Activated CD4-positive, alpha-beta T cell treated with anti-CD3 and anti-CD28 coated beads for 4 hours (primary cell): ENCODE measurements at regions not wholly inside any gene's neighbourhood (a gene's known extent, or its start where the extent isn't known, plus 50 kb on each side); places are given as distances from the start of the nearest gene placed in this dataset.

Source experiments
- DNase-seq, 2 donors: peaks; one replicate each; pipeline ENCODE4 v3.0.0-alpha.2; 2020

DNA sequence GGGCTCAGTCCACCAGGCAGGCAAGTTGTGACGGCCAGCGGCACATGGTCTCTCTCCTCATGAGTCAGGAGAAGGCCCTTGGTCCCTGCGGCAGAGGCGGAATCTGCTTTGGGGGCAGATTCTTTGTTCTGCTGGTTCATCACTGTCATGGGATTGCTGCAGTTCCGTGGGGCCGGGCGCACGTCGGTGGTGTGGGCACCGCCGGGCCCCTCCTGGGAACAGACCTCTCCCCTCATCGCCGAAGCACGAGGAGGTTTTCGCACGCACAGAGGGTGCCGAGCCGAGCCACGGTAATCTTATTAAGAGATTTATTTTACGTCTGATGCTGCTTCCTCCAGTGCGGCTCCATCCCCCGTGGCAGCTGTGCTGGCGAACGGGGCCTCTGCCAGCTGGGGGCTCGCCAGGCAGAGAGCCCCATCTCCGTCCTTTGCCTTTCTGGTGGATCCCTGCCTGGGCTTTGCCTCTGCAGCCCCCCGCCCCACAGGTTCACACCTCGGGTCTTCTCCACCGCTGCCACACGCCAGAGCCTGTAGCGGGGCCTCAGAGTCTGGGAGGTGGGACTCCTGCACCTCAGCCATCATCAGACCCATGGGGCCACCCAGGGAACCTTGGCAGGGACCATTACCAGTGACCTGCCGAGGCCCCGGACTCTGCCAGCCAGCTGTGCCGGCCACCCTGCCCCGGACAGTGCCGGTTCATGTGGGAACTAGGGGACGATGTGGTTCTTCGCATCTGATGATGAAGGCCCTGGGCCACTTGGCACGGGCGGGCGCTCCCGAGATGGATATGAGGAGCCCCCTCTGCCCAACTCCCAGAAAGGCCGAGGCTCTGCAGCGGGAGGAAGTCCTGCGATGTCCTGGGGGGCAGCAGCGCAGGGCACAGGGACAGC is 86.7 kb upstream of the NKX1-1 start:
- DNase-seq, result no peak

DNA sequence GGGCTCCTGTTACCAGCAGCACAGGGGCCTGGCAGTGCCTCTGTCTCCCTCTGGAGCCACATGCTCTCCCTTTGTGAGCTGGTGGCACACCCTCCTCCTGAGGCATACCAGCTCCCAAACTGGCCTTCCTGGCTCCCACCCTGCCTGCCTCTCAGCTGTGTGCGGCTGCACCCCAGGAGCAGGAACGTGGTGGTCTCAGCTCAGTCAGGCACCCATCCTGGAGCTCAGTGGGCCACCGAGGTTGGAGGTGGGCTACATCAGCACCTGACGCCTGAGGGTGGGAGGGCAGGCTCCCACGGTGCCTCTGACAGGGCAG is 85.9 kb upstream of the NKX1-1 start:
- DNase-seq, result no peak

DNA sequence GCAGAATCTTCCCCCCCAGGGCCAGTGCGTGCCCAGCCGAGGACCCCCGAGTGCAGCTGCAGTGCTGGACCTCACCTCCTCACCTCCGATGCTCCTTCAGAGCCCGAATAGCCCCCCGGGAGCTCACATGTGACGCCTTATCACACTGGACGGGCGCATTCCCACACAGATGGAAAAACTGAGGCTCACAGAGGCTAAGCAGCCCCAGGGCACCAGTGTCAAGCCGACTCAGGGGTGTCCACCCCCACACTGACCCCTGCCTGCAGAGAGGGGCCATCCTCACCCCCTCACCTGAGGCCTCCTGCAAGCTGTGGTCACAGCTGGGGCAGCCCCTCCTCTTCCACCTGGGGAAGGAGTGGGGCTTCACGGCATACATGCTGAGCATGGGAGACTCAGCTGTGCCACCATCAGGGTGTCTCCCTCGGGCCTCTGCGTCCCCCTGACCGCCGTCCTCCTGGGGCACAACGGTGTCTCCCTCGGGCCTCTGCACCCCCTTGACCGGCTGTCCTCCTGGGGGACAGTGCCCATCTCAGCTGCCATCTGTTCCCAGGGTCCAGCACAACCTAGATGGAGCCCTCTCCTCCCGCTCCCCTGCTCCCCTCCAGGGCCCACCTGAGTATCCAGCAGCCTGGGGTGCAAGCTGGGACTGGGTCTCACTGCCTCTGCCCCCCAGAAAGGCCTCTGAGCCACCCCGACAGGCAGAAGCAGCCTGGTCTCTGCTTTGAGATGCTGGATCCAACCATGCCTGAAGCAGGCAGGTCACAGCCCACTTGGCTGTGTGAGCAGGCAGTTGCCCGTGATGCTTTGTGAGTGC is 85.3 kb upstream of the NKX1-1 start:
- DNase-seq, result no peak

DNA sequence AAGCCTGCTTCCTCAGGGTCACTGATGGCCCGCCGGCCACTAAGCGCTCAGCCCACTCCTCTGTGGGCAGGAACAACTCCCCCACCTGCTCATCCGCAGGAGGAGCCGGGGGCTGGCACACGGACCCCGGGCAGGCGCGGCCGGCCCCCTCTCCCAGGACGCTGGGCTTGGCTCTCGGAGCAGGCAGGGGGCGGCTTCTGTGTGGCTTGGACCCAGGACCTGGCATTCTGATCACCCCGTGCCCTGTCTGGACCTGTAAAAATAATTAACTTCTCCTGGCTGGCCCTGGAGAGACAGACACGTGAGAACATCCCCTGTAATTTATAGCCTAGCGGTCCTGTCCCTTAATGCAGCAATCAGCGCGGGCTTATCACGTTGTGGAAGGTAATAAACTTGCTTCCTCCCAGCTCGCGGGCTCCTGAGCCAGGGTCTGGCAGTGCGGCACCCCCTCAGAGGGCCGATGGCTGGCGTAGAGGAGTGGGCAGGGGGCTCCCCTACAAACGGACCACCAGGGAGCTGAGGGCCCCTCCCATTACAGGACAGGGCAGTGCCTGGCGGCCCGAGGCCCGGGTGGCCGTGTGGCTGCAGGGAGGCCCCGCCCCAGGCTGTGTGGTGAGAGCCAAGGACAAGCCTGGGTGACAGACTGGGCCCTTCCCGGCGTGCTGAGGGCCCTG is 84.5 kb upstream of the NKX1-1 start:
- DNase-seq, result no peak

DNA sequence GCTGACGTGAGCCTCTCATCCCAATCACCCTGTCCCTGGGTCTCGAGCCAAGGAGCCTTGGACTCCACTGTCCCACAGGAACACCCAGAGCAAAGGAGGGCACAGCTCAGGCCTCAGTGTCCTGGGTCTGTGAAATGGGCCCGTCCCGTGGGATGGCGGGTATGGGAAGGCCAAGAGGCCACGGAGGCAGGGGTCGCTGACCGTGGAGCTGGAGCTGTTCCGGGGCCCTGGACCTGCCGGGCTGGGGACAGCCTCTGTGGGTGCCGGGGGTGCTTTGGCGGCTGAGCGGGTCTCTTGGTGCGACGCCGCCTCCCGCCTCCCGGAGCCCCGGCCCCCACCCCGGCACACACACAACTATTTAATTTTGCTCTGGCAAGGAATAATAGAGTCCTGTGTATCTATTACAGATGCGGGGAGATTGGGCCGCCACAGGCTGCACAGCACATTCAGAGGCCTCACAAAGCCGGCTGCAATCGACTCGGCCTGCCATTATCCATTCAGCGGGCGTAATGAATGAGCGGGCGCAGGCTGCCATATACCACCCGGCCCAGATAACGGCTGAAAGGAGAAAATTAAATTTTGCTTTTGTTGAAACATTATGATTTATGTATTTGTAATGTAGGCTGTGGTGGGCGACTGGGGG is 83.9 kb upstream of the NKX1-1 start:
- DNase-seq, result no peak

DNA sequence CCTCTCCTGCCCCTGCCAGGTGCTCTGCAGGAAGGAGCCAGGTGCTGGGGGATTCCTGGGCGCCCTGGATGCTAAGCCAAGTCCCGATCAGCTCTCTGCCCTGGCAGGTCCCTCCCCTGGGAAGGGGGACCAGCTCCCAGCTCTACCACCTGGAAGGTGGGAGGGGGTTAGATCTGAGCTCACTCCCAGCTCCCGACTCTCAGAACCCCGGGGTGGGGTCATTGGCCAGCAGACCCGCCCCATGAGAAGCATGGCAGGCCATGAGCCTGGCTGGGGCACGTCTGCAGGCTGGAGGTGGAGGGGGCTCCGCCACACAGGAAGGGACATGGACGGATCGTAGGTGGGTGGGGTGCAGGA is 83.4 kb upstream of the NKX1-1 start:
- DNase-seq, result no peak

DNA sequence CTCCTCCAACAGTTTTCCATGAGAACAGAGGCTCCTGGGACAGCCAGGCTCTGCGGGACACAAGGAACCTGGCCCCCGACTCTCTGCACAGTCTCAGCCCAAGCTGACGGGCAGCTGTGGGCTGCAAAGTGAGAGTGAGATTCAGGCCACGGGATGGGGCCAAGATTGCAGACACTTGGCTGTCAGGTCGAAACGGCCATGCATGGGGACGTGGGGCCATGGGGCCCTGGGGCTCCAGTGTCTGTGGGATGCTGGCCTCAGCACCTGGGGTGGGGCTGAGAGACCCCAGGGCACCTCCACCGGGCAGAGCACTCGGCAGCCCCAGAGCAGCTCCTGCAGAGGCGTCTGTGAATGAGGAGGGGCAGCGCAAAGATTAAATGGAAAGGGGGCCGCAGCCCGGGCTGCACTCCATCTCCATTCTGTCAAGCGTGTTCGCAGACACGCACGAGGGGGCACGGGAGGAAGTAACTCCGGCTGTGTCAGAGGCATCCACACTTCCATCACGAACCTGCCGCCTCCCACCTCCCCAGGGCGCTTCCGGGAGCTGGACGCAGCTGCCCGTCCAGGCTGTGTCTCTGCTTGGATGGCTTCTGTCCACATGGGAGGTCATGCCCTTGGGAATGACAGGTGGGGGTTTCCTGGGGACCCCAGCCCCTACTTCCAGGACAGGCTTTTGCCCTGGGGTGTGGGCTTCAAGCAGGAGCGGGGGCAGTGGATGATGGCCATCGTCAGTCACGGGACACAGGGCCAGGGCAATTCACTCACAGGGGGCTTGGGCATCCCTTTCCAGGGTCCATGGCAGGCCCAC is 82.8 kb upstream of the NKX1-1 start:
- no peak for DNase-seq

DNA sequence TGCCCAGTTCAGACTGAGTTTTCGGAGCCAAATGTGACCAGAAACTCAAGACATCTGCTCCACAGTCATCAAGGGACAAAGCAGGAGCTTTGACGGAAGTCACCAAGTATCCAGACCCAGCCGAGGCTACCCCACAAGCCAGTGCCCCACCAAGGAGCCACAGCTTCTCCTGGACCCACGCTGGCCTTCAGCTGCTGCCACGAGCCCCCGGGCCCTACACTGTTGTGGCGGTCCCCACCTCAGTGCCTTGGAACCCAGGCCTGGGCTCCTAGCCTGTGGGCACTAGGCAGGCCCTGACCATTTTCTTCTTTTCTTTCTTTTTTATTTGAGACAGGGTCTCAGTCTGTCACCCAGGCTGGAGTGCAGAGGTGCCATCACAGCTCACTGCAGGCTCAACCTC is 82.1 kb upstream of the NKX1-1 start:
- no peak for DNase-seq

DNA sequence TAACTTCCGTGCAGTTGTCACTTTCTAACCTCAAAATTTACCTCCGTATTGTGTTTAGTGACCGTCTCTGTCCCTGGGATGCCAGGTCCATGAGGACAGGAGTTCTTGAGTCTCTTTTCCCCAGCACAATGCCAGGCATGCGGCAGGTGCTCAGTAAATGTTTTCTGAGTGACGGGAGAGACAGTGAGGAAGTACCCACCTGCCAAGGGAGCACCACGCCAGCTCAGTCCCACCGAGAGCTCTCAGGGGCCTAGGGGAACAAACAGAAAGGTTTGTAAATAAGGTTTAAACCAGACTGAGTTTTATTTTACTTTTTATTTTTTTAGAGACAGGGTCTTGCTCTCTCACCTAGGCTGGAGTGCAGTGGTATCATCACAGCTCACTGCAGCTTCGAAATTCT is 81.5 kb upstream of the NKX1-1 start:
- DNase-seq, result no peak

DNA sequence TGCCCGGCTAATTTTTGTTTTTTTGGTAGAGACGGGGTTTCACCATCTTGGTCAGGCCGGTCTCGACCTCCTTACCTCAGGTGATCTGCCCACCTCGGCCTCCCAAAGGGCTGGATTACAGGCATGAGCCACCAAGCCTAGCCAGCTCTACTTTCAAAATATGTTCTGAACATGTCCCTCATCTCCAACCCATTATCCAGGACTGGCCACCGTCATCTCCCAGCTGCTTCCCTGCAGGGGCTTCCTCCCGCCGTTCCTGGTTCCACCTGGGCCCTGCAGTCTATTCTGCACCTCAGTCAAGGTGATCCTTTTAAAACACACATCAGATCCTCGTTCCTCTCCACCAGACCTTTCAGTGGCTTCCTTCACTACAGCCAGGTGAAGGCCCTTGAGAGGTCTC is 80.9 kb upstream of the NKX1-1 start:
- no peak for DNase-seq

DNA sequence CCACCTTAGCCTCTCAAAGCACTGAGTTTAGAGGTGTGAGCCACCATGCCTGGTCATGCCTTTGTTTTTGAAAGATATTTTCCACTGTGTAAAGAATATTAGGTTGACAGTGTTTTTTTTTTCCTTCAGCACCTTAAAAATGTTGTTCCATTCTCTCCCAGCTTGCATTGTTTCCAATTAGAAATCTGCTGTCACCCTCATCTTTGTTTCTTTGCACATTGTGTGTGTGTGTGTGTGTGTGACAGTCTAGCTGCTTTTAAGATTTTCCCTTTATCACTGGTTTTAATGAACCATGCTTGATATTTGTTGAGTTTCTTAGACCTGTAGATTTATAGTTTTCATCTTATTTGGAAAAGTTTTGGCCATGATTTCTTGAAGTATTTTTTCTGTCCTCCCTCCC is 79.0 kb upstream of the NKX1-1 start:
- no peak for DNase-seq

DNA sequence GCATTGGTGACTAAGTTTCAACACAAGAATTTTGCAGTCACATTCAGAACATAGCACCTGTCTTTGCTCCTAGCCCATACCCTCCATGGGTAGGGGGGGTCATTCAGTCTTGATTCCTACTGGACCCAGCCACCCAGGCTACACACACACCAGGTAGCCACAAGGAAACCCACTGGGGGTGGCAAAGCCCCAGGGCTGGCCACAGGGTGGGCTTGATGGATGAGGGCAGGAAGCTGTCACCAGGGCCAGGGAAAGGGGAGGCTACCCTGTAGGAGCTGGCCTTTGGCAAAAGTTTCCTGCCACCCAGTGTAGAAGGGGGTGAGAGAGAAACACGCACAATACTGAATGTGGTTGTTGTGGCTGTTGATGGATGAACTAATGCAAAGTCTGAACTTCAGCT is 74.5 kb upstream of the NKX1-1 start:
- no peak for DNase-seq

DNA sequence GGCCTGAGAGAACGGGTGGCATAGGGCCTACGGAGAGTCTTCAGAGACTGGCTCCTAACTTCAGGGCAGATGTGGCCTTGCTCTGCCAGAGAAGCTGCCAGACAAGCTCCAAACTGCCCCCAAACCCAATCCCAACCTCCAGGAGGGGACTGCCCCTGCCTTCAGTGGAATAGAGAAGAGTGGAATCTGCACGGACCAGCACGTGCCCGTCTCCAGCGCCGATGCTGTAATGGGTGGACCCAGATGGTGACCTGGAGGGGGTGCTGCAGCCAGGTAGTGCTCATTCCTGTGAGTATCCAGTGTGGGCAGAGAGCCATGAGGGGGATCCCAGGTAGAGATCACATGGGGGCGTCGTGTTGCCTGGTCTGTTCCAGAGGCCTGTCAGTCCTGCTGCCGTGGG is 73.2 kb upstream of the NKX1-1 start:
- no peak for DNase-seq

DNA sequence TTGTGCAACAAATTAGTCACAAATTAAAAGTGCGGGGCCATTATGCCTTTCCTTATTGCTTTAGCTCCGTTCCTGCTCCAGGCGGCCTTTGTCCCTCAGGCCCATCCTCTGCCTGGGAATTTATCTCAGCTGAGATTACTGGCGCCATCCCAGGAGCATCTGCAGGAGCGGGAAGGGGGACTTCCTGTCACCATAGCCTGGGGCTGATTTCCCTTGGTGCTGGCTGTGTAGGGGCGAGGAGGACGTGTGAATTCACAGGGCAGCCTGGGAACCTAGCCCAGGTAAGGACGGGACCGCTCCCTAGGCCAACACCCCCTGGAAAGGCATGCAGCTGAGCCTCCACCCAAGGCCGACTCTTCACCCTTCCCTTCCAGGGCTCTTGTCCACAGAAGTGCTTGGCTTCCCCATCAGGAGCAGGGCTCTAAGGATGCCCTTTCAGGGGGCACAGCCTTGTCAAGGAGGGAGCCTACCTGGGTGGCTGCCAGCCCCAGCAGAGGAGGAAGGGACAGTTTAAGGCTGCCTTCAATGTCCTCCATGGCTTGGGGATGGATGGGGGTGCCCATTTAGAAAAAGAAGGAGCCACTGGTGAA is 72.6 kb upstream of the NKX1-1 start:
- no peak for DNase-seq

DNA sequence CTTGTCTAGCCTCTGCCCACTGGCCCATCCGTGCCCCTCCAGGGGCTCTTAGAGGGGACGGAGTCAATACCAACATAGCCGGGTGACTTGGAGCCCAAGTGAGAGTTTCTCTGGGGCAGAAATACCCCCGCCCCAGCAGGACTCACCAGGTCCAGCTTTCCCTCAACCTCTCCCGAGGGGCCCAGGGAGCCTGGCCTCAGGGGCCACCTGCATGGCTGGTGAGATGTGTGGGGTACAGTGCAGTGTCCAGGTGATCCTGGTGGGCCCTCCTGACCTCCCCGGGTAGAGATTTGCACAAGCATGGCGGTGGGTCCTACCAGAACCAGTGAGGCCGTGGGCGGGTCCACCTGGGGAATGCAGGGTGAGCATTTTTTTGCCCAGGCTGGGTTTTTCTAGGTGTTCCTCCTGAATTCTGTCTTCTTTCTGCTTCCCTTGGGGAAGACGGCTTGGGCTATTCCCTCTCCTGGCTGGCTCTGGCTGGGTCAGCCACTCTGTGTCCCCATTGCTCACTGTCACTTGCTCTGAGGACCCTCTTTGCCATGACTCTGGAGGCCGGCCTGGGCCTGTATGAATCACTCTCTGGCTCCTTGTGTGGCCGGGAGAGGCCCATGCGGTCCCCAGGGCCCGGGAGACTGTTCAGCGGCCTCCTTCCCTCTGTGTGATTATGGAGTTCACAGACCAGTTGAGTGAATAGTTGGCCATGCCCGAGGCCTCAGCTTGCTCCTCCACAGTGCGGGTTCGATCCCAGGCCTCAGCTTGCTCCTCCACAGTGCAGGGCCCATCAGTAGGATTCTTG is 71.0 kb upstream of the NKX1-1 start:
- DNase-seq, result no peak

DNA sequence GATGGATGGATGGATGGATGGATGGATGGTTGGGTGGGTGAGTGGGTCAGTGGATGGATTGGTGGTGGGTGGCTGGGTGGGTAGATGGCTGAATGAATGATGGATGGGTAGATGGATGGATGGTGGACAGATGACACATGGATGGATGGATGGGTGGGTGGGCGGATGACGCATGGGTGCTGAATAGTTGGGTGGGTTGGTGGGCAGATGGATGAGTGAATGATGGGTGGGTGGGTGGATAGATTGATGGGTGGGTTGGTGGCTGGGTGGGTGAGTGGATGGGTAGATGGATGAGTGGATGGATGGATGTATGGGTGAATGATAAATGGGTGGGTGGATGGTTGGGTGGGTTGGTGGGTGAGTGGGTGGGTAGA is 69.9 kb upstream of the NKX1-1 start:
- DNase-seq, result no peak

DNA sequence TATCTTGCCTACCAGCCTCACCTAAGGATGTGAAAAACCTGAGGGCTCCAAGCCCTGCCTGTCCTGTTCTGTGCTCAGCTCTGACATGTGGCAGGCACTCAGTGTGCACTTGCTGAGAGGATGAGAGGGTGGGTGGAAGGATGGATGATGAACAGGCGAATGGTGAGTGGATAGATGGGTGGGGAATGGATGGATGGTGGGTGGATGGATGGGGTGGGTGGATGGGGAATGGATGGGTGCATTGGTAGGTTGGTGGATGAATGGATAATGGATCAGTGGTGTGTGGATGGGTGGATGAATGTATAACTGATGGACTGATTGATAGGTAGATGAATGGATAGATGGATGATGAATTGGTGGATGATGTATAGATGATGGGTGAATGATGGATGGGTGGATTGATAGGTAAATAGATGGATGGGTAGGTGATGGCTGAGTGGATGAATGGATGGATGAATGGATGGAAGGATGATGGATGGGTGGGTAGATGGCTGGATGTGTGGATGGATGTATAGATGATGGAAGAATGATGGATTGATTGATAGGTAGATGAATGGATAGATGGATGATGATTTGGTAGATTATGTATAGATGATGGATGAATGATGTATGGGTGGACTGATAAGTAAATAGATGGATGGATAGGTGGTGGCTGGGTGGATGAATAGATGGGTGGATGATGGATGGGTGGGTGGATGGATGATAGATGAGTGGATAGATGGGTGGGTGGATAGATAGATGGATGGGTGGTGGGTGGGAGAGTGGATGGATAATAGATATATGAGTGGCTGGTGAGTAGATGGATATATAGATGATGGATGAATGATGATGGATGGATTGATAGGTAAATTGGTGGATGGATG is 69.3 kb upstream of the NKX1-1 start:
- DNase-seq, result no peak

DNA sequence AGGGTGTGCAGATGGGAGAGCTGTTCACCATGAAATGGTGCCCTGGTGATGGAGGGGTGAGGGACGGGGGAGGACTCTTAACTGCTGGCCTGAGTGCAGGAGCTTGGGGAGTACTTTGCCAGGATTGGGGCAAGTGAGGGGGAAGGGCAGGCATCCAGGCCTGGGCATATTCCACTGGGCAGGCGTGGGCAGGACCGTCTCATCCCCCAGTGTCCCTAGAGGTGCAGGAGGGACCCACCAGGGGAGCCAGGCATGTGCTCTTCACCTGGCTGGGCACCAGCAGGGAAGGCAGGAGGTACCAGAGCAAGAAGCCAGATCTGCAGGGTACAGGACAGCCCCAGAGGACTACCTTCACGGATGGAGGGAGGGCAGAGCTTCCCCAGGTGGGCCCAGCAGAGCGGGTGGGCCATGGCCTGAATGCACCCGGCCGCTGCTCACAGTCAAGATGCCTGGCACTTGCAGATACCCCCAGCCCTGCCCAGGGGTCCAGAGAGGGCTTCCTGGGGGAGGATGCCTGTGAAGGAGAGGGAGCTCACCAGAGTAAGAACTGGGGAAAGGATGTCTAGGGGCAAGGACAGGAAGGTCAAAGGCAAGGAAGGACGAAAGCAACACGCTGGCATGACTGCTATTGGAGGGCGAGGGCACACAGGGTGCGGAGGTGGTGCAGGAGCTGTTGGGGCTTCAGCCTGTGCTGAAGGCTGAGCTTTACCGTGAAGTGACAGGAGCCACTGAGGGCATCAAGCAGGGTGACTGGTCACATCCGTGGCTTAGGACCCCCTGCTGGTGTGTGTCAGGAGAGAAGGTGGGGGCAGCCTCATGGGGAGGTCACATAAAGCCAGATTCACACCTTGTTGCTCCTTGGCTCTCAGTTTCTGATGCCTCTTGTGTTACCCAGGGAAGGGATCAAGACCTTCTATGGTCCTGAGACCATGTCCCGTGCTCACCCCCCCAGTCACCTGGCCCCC is 68.2 kb upstream of the NKX1-1 start:
- DNase-seq, result no peak

DNA sequence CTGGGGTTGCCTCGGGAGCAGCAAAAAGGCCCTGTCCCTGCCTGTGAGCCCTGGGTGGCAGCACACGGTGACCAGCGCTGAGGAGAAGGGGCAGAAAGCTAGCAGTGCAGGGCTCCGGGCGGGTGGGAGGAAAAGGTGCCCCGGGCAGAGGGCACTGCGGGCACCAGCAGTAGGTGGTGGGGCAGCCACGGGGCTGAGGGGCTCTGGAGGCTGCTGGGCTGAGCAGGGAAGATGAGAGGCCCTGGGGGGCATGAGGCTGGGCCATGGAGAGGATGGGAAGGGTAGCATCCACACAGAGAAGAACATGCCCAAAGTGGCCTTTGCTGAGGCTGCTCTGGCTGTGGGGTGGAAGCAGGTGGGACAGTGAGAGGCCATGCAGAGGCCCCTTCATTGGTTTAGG is 67.5 kb upstream of the NKX1-1 start:
- no peak for DNase-seq
